SK-N-SH treated with all-trans-retinoic acid at 6 μM for 48 hours (cell line): ENCODE measurements at regions not wholly inside any gene's neighbourhood (a gene's known extent, or its start where the extent isn't known, plus 50 kb on each side); places are given as distances from the start of the nearest gene placed in this dataset.

Experiments
- BACH2 ChIP-seq: fragments of 250-450 bp; sonication (Bioruptor Pico); IDR thresholded peaks from 2 replicates; pipeline ENCODE4 v1.9.0; 2021; ENCODE audit warnings: mild to moderate bottlenecking, borderline replicate concordance
- CREB5 ChIP-seq: fragments of 250-450 bp; sonication (Bioruptor Pico); IDR thresholded peaks from 2 replicates; pipeline ENCODE4 v1.5.1; 2020; ENCODE audit warnings: low read depth, mild to moderate bottlenecking, moderate library complexity
- SNAI2 ChIP-seq: fragments of 250-450 bp; sonication (Bioruptor Pico); IDR thresholded peaks from 2 replicates; pipeline ENCODE4 v1.5.0; 2020; ENCODE audit warnings: mild to moderate bottlenecking, moderate library complexity

DNA sequence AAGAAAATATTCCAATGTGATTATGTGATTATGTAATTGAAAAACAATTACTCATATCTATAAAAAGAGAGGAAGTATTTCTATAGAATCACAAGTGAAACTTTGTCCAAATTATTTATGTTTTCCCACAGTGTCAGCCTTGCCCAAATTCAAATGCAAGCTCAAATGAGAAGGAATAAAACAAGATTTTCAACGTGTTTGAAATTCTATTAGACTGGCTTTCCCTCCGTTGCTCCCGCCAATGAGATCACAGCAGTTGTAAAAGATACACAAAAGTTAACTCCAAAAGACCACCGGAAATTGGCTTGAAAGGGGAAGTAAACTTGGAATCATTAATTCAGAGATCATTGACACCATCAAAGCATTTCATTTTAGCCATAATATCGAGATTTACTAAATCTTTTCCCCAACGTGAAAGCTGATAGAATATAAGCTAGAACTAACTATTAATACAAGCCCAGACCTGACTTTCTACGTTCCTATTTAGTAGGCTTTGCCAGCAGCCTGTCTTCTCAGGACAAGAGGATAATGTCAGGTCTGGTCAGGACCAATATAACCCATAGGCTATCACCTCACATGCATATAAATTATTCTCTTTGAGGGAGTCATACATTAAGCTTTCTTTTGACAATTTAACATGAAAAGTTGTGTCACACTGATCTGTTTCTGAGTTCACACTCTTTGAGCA lies 222.6 kb upstream of the CHAC2 start:
- no peak for TF ChIP-seq BACH2 (CRISPR knock-in tag)
- no peak for TF ChIP-seq SNAI2 (CRISPR knock-in tag)
- TF ChIP-seq CREB5 = no peak
